ENCODE measurements at regions not wholly inside any gene's neighbourhood (a gene's known extent, or its start where the extent isn't known, plus 50 kb on each side); places are given as distances from the start of the nearest gene placed in this dataset.
"Not testable (repeated sequence)": the region's sequence is repeated elsewhere in the genome, so short reads cannot be mapped to it uniquely, and the experiment has no call there.

DNA sequence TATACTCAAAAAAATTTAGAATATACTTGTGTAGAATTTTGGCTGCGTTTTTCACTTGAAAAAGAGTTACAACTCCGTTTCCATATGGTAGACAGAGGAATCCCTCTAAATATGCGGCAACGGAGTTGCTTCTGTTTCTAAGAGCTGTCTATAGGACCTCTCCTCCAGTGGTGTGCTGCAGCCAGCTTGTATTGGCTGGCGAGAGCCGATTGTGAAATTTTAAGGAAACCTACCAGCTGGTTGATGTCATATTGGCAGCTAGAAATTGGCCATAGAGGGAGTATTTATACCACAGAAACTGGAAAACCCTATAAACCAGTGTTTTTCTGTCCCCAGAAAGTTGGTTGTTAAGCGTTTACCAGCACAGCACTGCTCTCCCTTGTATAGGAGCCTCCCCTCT is 655.8 kb upstream of the EEF2KMT start:
- no peak overlapping the region for H3K4me2 ChIP-seq (ENCODE audit: low read length)

DNA sequence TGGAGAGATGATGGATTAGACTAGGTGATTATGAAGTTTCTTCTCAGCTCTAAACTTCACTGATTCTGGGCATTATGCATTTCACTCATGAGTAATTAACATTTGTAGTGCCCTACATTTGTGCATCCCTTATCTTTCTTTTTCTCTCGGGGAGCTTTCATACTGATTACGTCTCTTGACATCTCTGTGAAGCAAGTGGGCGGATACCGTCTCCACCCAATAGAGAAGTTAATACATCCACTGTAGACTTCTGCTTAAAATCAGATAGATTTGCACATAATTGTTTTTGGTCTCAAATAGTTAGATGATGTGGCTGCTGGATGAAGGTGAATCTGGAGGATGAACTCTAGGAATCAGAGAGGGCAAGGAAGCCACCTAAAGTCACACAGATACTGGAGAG is 653.6 kb upstream of the EEF2KMT start:
- H3K4me1 ChIP-seq (ENCODE audit: control insufficient read depth, low read length), result no peaks in the 10 kb centered on the region
- no peak overlapping the region for H3K4me3 ChIP-seq (ENCODE audit: low read length)
- no peaks in the 10 kb centered on the region for H3K79me2 ChIP-seq (ENCODE audit: control insufficient read depth, low read length)
- no peaks in the 10 kb centered on the region for H3F3A ChIP-seq (ENCODE audit: control insufficient read depth, insufficient read depth)
- H3K9me3 ChIP-seq (ENCODE audit: control insufficient read depth, insufficient read depth, low read length), result no peaks in the 10 kb centered on the region
- H3K4me2 ChIP-seq (ENCODE audit: low read length), result no peak overlapping the region
- TF ChIP-seq EZH2phosphoT487 (IDR thresholded peaks at IDR 0.05; ENCODE audit: borderline replicate concordance, low read length), result no peak
- TF ChIP-seq, protein P1, sequence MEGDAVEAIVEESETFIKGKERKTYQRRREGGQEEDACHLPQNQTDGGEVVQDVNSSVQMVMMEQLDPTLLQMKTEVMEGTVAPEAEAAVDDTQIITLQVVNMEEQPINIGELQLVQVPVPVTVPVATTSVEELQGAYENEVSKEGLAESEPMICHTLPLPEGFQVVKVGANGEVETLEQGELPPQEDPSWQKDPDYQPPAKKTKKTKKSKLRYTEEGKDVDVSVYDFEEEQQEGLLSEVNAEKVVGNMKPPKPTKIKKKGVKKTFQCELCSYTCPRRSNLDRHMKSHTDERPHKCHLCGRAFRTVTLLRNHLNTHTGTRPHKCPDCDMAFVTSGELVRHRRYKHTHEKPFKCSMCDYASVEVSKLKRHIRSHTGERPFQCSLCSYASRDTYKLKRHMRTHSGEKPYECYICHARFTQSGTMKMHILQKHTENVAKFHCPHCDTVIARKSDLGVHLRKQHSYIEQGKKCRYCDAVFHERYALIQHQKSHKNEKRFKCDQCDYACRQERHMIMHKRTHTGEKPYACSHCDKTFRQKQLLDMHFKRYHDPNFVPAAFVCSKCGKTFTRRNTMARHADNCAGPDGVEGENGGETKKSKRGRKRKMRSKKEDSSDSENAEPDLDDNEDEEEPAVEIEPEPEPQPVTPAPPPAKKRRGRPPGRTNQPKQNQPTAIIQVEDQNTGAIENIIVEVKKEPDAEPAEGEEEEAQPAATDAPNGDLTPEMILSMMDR (IDR thresholded peaks at IDR 0.05; ENCODE audit: low read depth, low read length, poor library complexity, severe bottlenecking), result no peak
- H3K27ac ChIP-seq (ENCODE audit: low read depth, low read length), result no peak overlapping the region
- no peaks in the 10 kb centered on the region for H3K9me2 ChIP-seq (replicated peaks; ENCODE audit: control insufficient read depth, low read length)
- H3K27me3 ChIP-seq (ENCODE audit: control insufficient read depth, low read length), result no peaks in the 10 kb centered on the region
- no peaks in the 10 kb centered on the region for H3K36me3 ChIP-seq (ENCODE audit: control insufficient read depth, low read length)
- H4K20me1 ChIP-seq (ENCODE audit: control insufficient read depth, insufficient read depth, low read depth, low read length), result no peaks in the 10 kb centered on the region

More for the DNA sequence above, 655.8 kb upstream of the EEF2KMT start:
- Histone ChIP-seq H3K9me3 (ENCODE audit: control insufficient read depth, insufficient read depth, low read length) (no peaks in the 10 kb centered on the region), H3K27ac (ENCODE audit: low read depth, low read length) (no peak overlapping the region), H4K20me1 (ENCODE audit: control insufficient read depth, insufficient read depth, low read depth, low read length) (no peaks in the 10 kb centered on the region), H3K27me3 (ENCODE audit: control insufficient read depth, low read length) (no peaks in the 10 kb centered on the region), H3K9me2 (replicated peaks; ENCODE audit: control insufficient read depth, low read length) (no peaks in the 10 kb centered on the region), H3K4me3 (ENCODE audit: low read length) (no peak overlapping the region), H3K36me3 (ENCODE audit: control insufficient read depth, low read length) (no peaks in the 10 kb centered on the region), H3K4me1 (ENCODE audit: control insufficient read depth, low read length) (no peaks in the 10 kb centered on the region), H3K79me2 (ENCODE audit: control insufficient read depth, low read length) (no peaks in the 10 kb centered on the region), H3F3A (ENCODE audit: control insufficient read depth, insufficient read depth) (no peaks in the 10 kb centered on the region)
- TF ChIP-seq, protein P1 (IDR thresholded peaks at IDR 0.05; ENCODE audit: low read depth, low read length, poor library complexity, severe bottlenecking), result no peak
- TF ChIP-seq EZH2phosphoT487 (IDR thresholded peaks at IDR 0.05; ENCODE audit: borderline replicate concordance, low read length), result no peak

DNA sequence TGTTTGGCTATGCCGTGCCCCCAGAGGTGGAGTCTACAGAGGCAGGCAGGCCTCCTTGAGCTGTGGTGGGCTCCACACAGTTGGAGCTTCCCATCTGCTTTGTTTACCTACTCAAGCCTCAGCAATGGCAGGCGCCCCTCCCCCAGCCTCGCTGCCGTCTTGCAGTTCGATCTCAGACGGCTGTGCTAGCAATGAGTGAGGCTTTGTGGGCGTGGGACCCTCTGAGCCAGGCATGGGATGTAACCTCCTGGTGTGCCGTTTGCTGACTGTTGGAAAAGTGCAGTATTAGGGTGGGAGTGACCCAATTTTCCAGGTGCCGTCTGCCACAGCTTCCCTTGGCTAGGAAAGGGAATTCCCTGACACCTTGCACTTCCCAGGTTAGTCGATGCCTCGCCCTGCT is 652.8 kb upstream of the EEF2KMT start:
- not testable (repeated sequence) for H3F3A ChIP-seq (ENCODE audit: control insufficient read depth, insufficient read depth); H3K4me2 ChIP-seq (ENCODE audit: low read length); H3K27me3 ChIP-seq (ENCODE audit: control insufficient read depth, low read length); H3K27ac ChIP-seq (ENCODE audit: low read depth, low read length); H3K79me2 ChIP-seq (ENCODE audit: control insufficient read depth, low read length); H3K9me3 ChIP-seq (ENCODE audit: control insufficient read depth, insufficient read depth, low read length); H4K20me1 ChIP-seq (ENCODE audit: control insufficient read depth, insufficient read depth, low read depth, low read length); H3K9me2 ChIP-seq (replicated peaks; ENCODE audit: control insufficient read depth, low read length); H3K4me1 ChIP-seq (ENCODE audit: control insufficient read depth, low read length); H3K36me3 ChIP-seq (ENCODE audit: control insufficient read depth, low read length); H3K4me3 ChIP-seq (ENCODE audit: low read length)

DNA sequence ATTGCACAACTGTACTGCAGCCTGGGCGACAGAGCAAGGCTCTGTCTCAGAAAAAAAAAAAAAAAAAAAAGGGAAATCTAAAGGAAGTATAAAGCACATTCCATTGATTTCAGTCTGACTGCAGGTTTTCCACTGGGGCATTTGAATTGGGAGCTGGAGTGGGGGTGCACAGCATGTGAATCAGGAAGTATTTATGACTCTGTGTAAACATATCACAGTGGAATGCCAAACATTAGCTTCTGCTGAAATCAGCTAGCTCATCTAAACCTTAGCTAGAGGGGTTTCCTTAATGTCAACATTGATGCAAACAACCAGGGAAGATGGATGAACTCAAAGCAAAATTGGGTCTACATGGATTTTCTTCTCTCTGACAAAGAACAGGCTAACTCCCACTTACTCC is 641.0 kb upstream of the EEF2KMT start:
- no peak for TF ChIP-seq EZH2phosphoT487 (IDR thresholded peaks at IDR 0.05; ENCODE audit: borderline replicate concordance, low read length)
- TF ChIP-seq, protein P1 (IDR thresholded peaks at IDR 0.05; ENCODE audit: low read depth, low read length, poor library complexity, severe bottlenecking), result no peak
- Histone ChIP-seq H3K27ac (ENCODE audit: low read depth, low read length) (no peak overlapping the region), H3K79me2 (ENCODE audit: control insufficient read depth, low read length) (no peaks in the 10 kb centered on the region), H3K4me1 (ENCODE audit: control insufficient read depth, low read length) (no peaks in the 10 kb centered on the region), H3K36me3 (ENCODE audit: control insufficient read depth, low read length) (no peaks in the 10 kb centered on the region), H3F3A (ENCODE audit: control insufficient read depth, insufficient read depth) (no peaks in the 10 kb centered on the region), H3K4me3 (ENCODE audit: low read length) (no peak overlapping the region), H3K27me3 (ENCODE audit: control insufficient read depth, low read length) (no peaks in the 10 kb centered on the region), H3K9me3 (ENCODE audit: control insufficient read depth, insufficient read depth, low read length) (no peaks in the 10 kb centered on the region), H4K20me1 (ENCODE audit: control insufficient read depth, insufficient read depth, low read depth, low read length) (no peaks in the 10 kb centered on the region), H3K9me2 (replicated peaks; ENCODE audit: control insufficient read depth, low read length) (no peaks in the 10 kb centered on the region), H3K4me2 (ENCODE audit: low read length) (no peak overlapping the region)
